NB4 (cell line): ENCODE measurements at regions not wholly inside any gene's neighbourhood (a gene's known extent, or its start where the extent isn't known, plus 50 kb on each side); places are given as distances from the start of the nearest gene placed in this dataset.

Experiments used
- CTCF ChIP-seq: IDR thresholded peaks from one replicate; pipeline ENCODE4 v1.5.1; 2012; ENCODE audit warnings: low read depth, low read length
- POLR2A ChIP-seq: IDR thresholded peaks from 2 replicates; pipeline ENCODE4 v1.6.1; 2011; ENCODE audit warnings: mild to moderate bottlenecking; ENCODE audit not compliant: insufficient read length; ENCODE audit errors: extremely low read depth
- TF ChIP-seq, protein P1 (sequence below): IDR thresholded peaks from 2 replicates; pipeline ENCODE4 v1.6.1; 2011; ENCODE audit warnings: low read depth, low read length

GRCh38 chr14:94876306-94876705 is 106.4 kb upstream of the GSC start:
- TF ChIP-seq POLR2A (no peak), CTCF (no peak)
- TF ChIP-seq, protein P1, sequence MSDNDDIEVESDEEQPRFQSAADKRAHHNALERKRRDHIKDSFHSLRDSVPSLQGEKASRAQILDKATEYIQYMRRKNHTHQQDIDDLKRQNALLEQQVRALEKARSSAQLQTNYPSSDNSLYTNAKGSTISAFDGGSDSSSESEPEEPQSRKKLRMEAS, result no peak
